OCI-LY1 (cell line): ENCODE measurements at regions not wholly inside any gene's neighbourhood (a gene's known extent, or its start where the extent isn't known, plus 50 kb on each side); places are given as distances from the start of the nearest gene placed in this dataset.

ENCODE experiments used
- H2AFZ ChIP-seq: fragments of 200-600 bp; sonication (generic), shearing (Covaris generic); 2 replicates; pipeline ENCODE4 v1.6.0; 2014; ENCODE audit warnings: antibody characterized with exemption, mild to moderate bottlenecking, low read length
- H3F3A ChIP-seq: fragments of 200-600 bp; sonication (generic), shearing (Covaris generic); 2 replicates; pipeline ENCODE4 v1.6.0; 2014; ENCODE audit warnings: mild to moderate bottlenecking, antibody characterized with exemption, low read length, moderate library complexity; ENCODE audit not compliant: insufficient read depth
- H3K27ac ChIP-seq: fragments of 200-600 bp; sonication (generic); 2 replicates; pipeline ENCODE4 v1.5.1; 2014; ENCODE audit warnings: low read length, mixed run types, mild to moderate bottlenecking, low read depth; ENCODE audit not compliant: poor library complexity, severe bottlenecking
- H3K27me3 ChIP-seq: fragments of 200-600 bp; sonication (generic); 2 replicates; pipeline ENCODE4 v1.6.0; 2014; ENCODE audit warnings: antibody characterized with exemption, mild to moderate bottlenecking, low read length, moderate library complexity; ENCODE audit not compliant: insufficient read depth
- H3K36me3 ChIP-seq: fragments of 200-600 bp; sonication (generic); 2 replicates; pipeline ENCODE4 v1.6.1; 2014; ENCODE audit warnings: mild to moderate bottlenecking, antibody characterized with exemption, low read length, moderate library complexity, mixed read lengths; ENCODE audit not compliant: insufficient read depth
- H3K4me1 ChIP-seq: fragments of 200-600 bp; sonication (generic); 2 replicates; pipeline ENCODE4 v1.5.1; 2014; ENCODE audit warnings: mild to moderate bottlenecking, low read length, moderate library complexity; ENCODE audit not compliant: insufficient read depth, severe bottlenecking
- H3K4me2 ChIP-seq: fragments of 200-600 bp; sonication (generic), shearing (Covaris generic); 2 replicates; pipeline ENCODE4 v1.6.1; 2014; ENCODE audit warnings: low read length
- H3K4me3 ChIP-seq: fragments of 200-600 bp; sonication (generic); 2 replicates; pipeline ENCODE4 v1.5.1; 2014; ENCODE audit warnings: low read length, low read depth, mild to moderate bottlenecking, mixed read lengths; ENCODE audit not compliant: poor library complexity, severe bottlenecking
- H3K79me2 ChIP-seq: fragments of 200-600 bp; shearing (Covaris generic); 2 replicates; pipeline ENCODE4 v1.6.1; 2016; ENCODE audit warnings: mixed run types, low read length, mixed read lengths; ENCODE audit not compliant: insufficient read depth
- H3K9ac ChIP-seq: fragments of 200-600 bp; sonication (generic), shearing (Covaris generic); 2 replicates; pipeline ENCODE4 v1.6.1; 2014; ENCODE audit warnings: mild to moderate bottlenecking, low read length, mixed read lengths
- H3K9me2 ChIP-seq: fragments of 200-600 bp; sonication (generic), shearing (Covaris generic); 2 replicates; pipeline ENCODE4 v1.6.1; 2014; ENCODE audit warnings: low read depth, mild to moderate bottlenecking, low read length, mixed read lengths
- H3K9me3 ChIP-seq: fragments of 200-600 bp; shearing (Covaris generic); 2 replicates; pipeline ENCODE4 v1.6.1; 2014; ENCODE audit warnings: low read length, mixed read lengths
- H4K20me1 ChIP-seq: fragments of 200-600 bp; sonication (generic), shearing (Covaris generic); 2 replicates; pipeline ENCODE4 v1.6.0; 2016; ENCODE audit warnings: mild to moderate bottlenecking, low read length; ENCODE audit not compliant: insufficient read depth
- EZH2 ChIP-seq: fragments of 200-600 bp; sonication (generic), shearing (Covaris generic); IDR thresholded peaks from 2 replicates; pipeline ENCODE4 v1.8.0; 2017; ENCODE audit warnings: borderline replicate concordance, mixed run types, mild to moderate bottlenecking, antibody characterized with exemption, low read length, moderate library complexity, mixed read lengths
- TF ChIP-seq, protein P1 (sequence below): fragments of 200-600 bp; sonication (generic), shearing (Covaris generic); IDR thresholded peaks from 2 replicates; pipeline ENCODE4 v1.5.1; 2017; ENCODE audit warnings: mild to moderate bottlenecking, antibody characterized with exemption, low read length, moderate library complexity, mixed read lengths

DNA sequence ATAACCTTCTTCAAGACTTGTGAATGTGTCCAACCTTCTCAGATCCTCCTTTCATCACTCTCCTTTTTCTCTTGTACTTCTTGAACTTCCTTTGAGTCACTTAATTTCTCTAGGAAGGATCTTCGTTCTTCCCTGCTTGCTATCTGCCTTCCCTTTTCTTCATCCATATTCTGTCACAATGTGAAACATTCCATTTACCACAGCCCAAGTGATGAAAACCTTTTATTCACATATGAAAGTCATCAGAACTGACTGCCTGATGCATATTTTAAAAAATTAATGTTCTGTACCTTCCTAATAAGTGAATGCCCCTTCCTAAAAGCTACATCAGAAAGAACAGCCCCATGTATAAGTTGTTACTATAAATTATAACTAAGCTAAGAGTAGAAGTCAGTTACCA lies 520.4 kb upstream of the LUZP2 start:
- no peaks in the 10 kb centered on the region for H3K9me2 ChIP-seq
- H3K9me3 ChIP-seq = no peaks in the 10 kb centered on the region
- H3K4me1 ChIP-seq = no peaks in the 10 kb centered on the region
- H3K4me2 ChIP-seq = no peak overlapping the region
- H3K36me3 ChIP-seq = no peaks in the 10 kb centered on the region
- H2AFZ ChIP-seq = no peak overlapping the region
- TF ChIP-seq, protein P1, sequence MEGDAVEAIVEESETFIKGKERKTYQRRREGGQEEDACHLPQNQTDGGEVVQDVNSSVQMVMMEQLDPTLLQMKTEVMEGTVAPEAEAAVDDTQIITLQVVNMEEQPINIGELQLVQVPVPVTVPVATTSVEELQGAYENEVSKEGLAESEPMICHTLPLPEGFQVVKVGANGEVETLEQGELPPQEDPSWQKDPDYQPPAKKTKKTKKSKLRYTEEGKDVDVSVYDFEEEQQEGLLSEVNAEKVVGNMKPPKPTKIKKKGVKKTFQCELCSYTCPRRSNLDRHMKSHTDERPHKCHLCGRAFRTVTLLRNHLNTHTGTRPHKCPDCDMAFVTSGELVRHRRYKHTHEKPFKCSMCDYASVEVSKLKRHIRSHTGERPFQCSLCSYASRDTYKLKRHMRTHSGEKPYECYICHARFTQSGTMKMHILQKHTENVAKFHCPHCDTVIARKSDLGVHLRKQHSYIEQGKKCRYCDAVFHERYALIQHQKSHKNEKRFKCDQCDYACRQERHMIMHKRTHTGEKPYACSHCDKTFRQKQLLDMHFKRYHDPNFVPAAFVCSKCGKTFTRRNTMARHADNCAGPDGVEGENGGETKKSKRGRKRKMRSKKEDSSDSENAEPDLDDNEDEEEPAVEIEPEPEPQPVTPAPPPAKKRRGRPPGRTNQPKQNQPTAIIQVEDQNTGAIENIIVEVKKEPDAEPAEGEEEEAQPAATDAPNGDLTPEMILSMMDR = no peak
- no peak for TF ChIP-seq EZH2
- no peaks in the 10 kb centered on the region for H4K20me1 ChIP-seq
- H3K27me3 ChIP-seq = no peaks in the 10 kb centered on the region
- H3K4me3 ChIP-seq = no peak overlapping the region
- no peaks in the 10 kb centered on the region for H3K79me2 ChIP-seq
- H3F3A ChIP-seq = no peaks in the 10 kb centered on the region
- no peak overlapping the region for H3K9ac ChIP-seq
- no peak overlapping the region for H3K27ac ChIP-seq

DNA sequence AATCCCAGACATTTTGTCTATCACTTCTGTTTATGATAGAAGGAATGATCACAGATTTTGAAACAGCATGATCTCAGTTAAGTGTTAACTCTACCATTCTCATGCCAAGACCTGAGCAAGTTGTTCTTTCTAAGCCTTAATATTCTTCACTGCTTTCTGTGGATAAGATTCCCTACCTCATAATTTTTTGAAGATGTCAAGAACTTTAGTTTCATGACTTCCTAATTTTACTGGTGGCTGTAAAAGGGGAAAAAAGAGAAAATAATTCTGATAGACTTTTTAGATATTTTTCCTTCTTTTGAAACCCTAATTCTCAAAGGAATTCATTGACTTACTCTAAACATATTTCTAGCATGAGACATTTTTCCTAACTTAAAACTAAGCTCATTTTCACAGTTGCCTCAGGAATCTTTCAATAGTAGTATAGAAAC lies 520.0 kb upstream of the LUZP2 start:
- H3K4me3 ChIP-seq = no peak overlapping the region
- H3K79me2 ChIP-seq = no peaks in the 10 kb centered on the region
- H3K36me3 ChIP-seq = no peaks in the 10 kb centered on the region
- no peak for TF ChIP-seq EZH2
- TF ChIP-seq, protein P1 = no peak
- no peak overlapping the region for H3K9ac ChIP-seq
- H3K4me2 ChIP-seq = no peak overlapping the region
- no peaks in the 10 kb centered on the region for H3K4me1 ChIP-seq
- H3K9me3 ChIP-seq = no peaks in the 10 kb centered on the region
- no peak overlapping the region for H3K27ac ChIP-seq
- H2AFZ ChIP-seq = no peak overlapping the region
- H3F3A ChIP-seq = no peaks in the 10 kb centered on the region
- H4K20me1 ChIP-seq = no peaks in the 10 kb centered on the region
- H3K27me3 ChIP-seq = no peaks in the 10 kb centered on the region
- no peaks in the 10 kb centered on the region for H3K9me2 ChIP-seq

DNA sequence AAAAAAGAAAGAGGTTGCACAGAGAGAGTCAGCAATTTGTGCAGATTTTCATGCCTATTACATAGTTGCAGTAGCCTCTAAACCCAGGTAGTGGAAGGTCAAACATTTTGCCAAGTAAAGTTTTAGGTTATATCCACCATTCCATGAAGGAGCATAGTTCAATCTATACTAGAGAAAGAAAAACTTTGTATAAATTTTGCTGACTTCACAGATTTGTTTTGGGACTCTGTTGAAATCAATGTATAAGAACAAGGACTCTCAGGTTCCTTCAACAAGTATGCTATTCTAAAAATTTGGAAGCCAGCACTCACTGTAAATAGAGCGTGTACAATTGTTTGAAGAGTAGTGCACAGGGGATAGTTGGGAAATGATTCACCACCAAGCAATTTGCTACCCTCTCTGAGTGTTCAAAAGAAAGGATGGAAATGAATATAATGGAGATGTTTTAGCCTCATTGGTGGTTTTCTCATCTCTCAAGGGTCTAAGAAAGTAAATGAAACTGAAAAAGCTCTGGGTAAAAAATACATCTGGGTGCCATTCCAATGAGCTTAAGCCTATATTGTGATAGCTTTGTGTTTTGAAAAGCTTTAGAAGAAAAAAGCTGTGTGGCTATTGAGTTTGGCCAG lies 508.4 kb upstream of the LUZP2 start:
- Histone ChIP-seq H3K4me2 (no peak overlapping the region), H4K20me1 (no peaks in the 10 kb centered on the region), H2AFZ (no peak overlapping the region), H3K9ac (no peak overlapping the region), H3K4me3 (no peak overlapping the region), H3F3A (no peaks in the 10 kb centered on the region), H3K79me2 (no peaks in the 10 kb centered on the region), H3K36me3 (no peaks in the 10 kb centered on the region), H3K9me3 (no peaks in the 10 kb centered on the region), H3K27ac (no peak overlapping the region), H3K27me3 (no peaks in the 10 kb centered on the region), H3K9me2 (no peaks in the 10 kb centered on the region), H3K4me1 (no peaks in the 10 kb centered on the region)
- TF ChIP-seq, protein P1 = no peak
- no peak for TF ChIP-seq EZH2
